ENCODE measurements at regions not wholly inside any gene's neighbourhood (a gene's known extent, or its start where the extent isn't known, plus 50 kb on each side); places are given as distances from the start of the nearest gene placed in this dataset.

GRCh38 chr18:38321262-38321661 is 755.7 kb upstream of the CELF4 start:
- DNase-seq (ENCODE audit: low read depth in 2 of 3, low spot score in 2 of 3) = no peak

GRCh38 chr18:38318416-38318815 is 752.8 kb upstream of the CELF4 start:
- no peak for DNase-seq (ENCODE audit: low read depth in 2 of 3, low spot score in 2 of 3)

GRCh38 chr18:38313831-38314230 is 748.2 kb upstream of the CELF4 start:
- DNase-seq (ENCODE audit: low read depth in 2 of 3, low spot score in 2 of 3) = peak in 2 of 3 donors; percentile 51 to 84

GRCh38 chr18:38312532-38312931 is 746.9 kb upstream of the CELF4 start:
- DNase-seq (ENCODE audit: low read depth in 2 of 3, low spot score in 2 of 3) = no peak

- DNase-seq (ENCODE audit: low read depth in 2 of 3, low spot score in 2 of 3) = no peak
These were observed 745.3 kb upstream of the CELF4 start for GRCh38 chr18:38310936-38311335.

- DNase-seq (ENCODE audit: low read depth in 2 of 3, low spot score in 2 of 3) = no peak
These were observed 742.3 kb upstream of the CELF4 start for GRCh38 chr18:38307914-38308313.

- DNase-seq (ENCODE audit: low read depth in 2 of 3, low spot score in 2 of 3) = no peak
These were observed 740.4 kb upstream of the CELF4 start for GRCh38 chr18:38305961-38306360.

GRCh38 chr18:38301621-38302020 is 736.0 kb upstream of the CELF4 start:
- DNase-seq (ENCODE audit: low read depth in 2 of 3, low spot score in 2 of 3) = no peak

GRCh38 chr18:38297910-38298309 is 732.3 kb upstream of the CELF4 start:
- DNase-seq (ENCODE audit: low read depth in 2 of 3, low spot score in 2 of 3) = no peak

- no peak for DNase-seq (ENCODE audit: low read depth in 2 of 3, low spot score in 2 of 3)
These were observed 724.6 kb upstream of the CELF4 start for GRCh38 chr18:38290229-38290628.

- no peak for DNase-seq (ENCODE audit: low read depth in 2 of 3, low spot score in 2 of 3)
These were observed 719.4 kb upstream of the CELF4 start for GRCh38 chr18:38284972-38285371.

- DNase-seq (ENCODE audit: low read depth in 2 of 3, low spot score in 2 of 3) = no peak
These were observed 697.5 kb upstream of the CELF4 start for GRCh38 chr18:38263066-38263465.

GRCh38 chr18:38262661-38263060 is 697.1 kb upstream of the CELF4 start:
- no peak for DNase-seq (ENCODE audit: low read depth in 2 of 3, low spot score in 2 of 3)

GRCh38 chr18:38257661-38258060 is 692.1 kb upstream of the CELF4 start:
- DNase-seq (ENCODE audit: low read depth in 2 of 3, low spot score in 2 of 3) = peak in 2 of 3 donors; percentile 5 to 18

GRCh38 chr18:38256366-38256765 is 690.8 kb upstream of the CELF4 start:
- DNase-seq (ENCODE audit: low read depth in 2 of 3, low spot score in 2 of 3) = no peak

GRCh38 chr18:38250971-38251370 is 685.4 kb upstream of the CELF4 start:
- DNase-seq (ENCODE audit: low read depth in 2 of 3, low spot score in 2 of 3) = no peak

- DNase-seq (ENCODE audit: low read depth in 2 of 3, low spot score in 2 of 3) = no peak
These were observed 678.9 kb upstream of the CELF4 start for GRCh38 chr18:38244480-38244879.

GRCh38 chr18:38243291-38243690 is 677.7 kb upstream of the CELF4 start:
- no peak for DNase-seq (ENCODE audit: low read depth in 2 of 3, low spot score in 2 of 3)

- no peak for DNase-seq (ENCODE audit: low read depth in 2 of 3, low spot score in 2 of 3)
These were observed 676.1 kb upstream of the CELF4 start for GRCh38 chr18:38241736-38242135.

- no peak for DNase-seq (ENCODE audit: low read depth in 2 of 3, low spot score in 2 of 3)
These were observed 675.6 kb upstream of the CELF4 start for GRCh38 chr18:38241216-38241615.

GRCh38 chr18:38239606-38240005 is 674.0 kb upstream of the CELF4 start:
- no peak for DNase-seq (ENCODE audit: low read depth in 2 of 3, low spot score in 2 of 3)

GRCh38 chr18:38237796-38238195 is 672.2 kb upstream of the CELF4 start:
- DNase-seq (ENCODE audit: low read depth in 2 of 3, low spot score in 2 of 3) = no peak

- DNase-seq (ENCODE audit: low read depth in 2 of 3, low spot score in 2 of 3) = no peak
These were observed 656.0 kb upstream of the CELF4 start for GRCh38 chr18:38221476-38222100.
